ENCODE measurements at regions not wholly inside any gene's neighbourhood (a gene's known extent, or its start where the extent isn't known, plus 50 kb on each side); places are given as distances from the start of the nearest gene placed in this dataset.
"Not testable (repeated sequence)": the region's sequence is repeated elsewhere in the genome, so short reads cannot be mapped to it uniquely, and the experiment has no call there.

- TF ChIP-seq CTCF (IDR thresholded peaks at IDR 0.05; ENCODE audit: control insufficient read depth, insufficient read depth, low read depth, low read length, missing control alignments): no peak
- H3K4me3 ChIP-seq (ENCODE audit: control insufficient read depth, low read depth, low read length): no peak overlapping the region
- DNase-seq (ENCODE audit: low read depth): no peak
Observed at GRCh38 chr2:205864491-205864890, 182.2 kb downstream of the NRP2 start.

- H3K4me3 ChIP-seq (ENCODE audit: control insufficient read depth, low read depth, low read length); DNase-seq (ENCODE audit: low read depth): not testable (repeated sequence)
Observed at GRCh38 chr2:205862761-205863160, 180.5 kb downstream of the NRP2 start.

GRCh38 chr2:205860885-205861284, 178.6 kb downstream of the NRP2 start:
- H3K4me3 ChIP-seq (ENCODE audit: control insufficient read depth, low read depth, low read length): no peak overlapping the region
- no peak for TF ChIP-seq CTCF (IDR thresholded peaks at IDR 0.05; ENCODE audit: control insufficient read depth, insufficient read depth, low read depth, low read length, missing control alignments)
- DNase-seq (ENCODE audit: low read depth): no peak

GRCh38 chr2:205860181-205860580, 177.9 kb downstream of the NRP2 start:
- no peak for DNase-seq (ENCODE audit: low read depth)
- H3K4me3 ChIP-seq (ENCODE audit: control insufficient read depth, low read depth, low read length): no peak overlapping the region
- TF ChIP-seq CTCF (IDR thresholded peaks at IDR 0.05; ENCODE audit: control insufficient read depth, insufficient read depth, low read depth, low read length, missing control alignments): no peak

- TF ChIP-seq CTCF (IDR thresholded peaks at IDR 0.05; ENCODE audit: control insufficient read depth, insufficient read depth, low read depth, low read length, missing control alignments): no peak
- DNase-seq (ENCODE audit: low read depth): no peak
- no peak overlapping the region; the same call in none of the 2 replicates for H3K4me3 ChIP-seq (ENCODE audit: control insufficient read depth, low read depth, low read length)
Observed at GRCh38 chr2:205858881-205859441, 176.7 kb downstream of the NRP2 start.

- no peak for TF ChIP-seq CTCF (IDR thresholded peaks at IDR 0.05; ENCODE audit: control insufficient read depth, insufficient read depth, low read depth, low read length, missing control alignments)
- H3K4me3 ChIP-seq (ENCODE audit: control insufficient read depth, low read depth, low read length): no peak overlapping the region
- DNase-seq (ENCODE audit: low read depth): no peak
Observed at GRCh38 chr2:205858275-205858674, 176.0 kb downstream of the NRP2 start.

GRCh38 chr2:205857520-205858237, 175.4 kb downstream of the NRP2 start:
- H3K4me3 ChIP-seq (ENCODE audit: control insufficient read depth, low read depth, low read length): no peak overlapping the region
- no peak for TF ChIP-seq CTCF (IDR thresholded peaks at IDR 0.05; ENCODE audit: control insufficient read depth, insufficient read depth, low read depth, low read length, missing control alignments)
- DNase-seq (ENCODE audit: low read depth): no peak

All from AG09309 (cell line).